Esophagus (tissue), 2 donors: ENCODE measurements at regions not wholly inside any gene's neighbourhood (a gene's known extent, or its start where the extent isn't known, plus 50 kb on each side); places are given as distances from the start of the nearest gene placed in this dataset.
"Not testable (repeated sequence)": the region's sequence is repeated elsewhere in the genome, so short reads cannot be mapped to it uniquely, and the experiment has no call there.

Source experiments
- H3K27ac ChIP-seq, 2 donors: one replicate each; pipeline ENCODE4 v1.5.1; 2013; ENCODE audit warnings: low read depth in 2 of 2, mild to moderate bottlenecking in 2 of 2, inconsistent platforms in 1 of 2, low read length in 1 of 2, moderate library complexity in 1 of 2
- H3K27me3 ChIP-seq, 2 donors: one replicate each; pipeline ENCODE4 v1.6.1; 2013; ENCODE audit warnings: low read length in 2 of 2, control low read depth in 1 of 2, mild to moderate bottlenecking in 1 of 2; ENCODE audit not compliant: insufficient read depth in 2 of 2, control insufficient read depth in 1 of 2
- H3K36me3 ChIP-seq, 2 donors: one replicate each; pipeline ENCODE4 v1.6.1; 2013; ENCODE audit warnings: low read length in 1 of 2; ENCODE audit not compliant: control insufficient read depth in 2 of 2, insufficient read depth in 2 of 2
- H3K4me1 ChIP-seq, 2 donors: one replicate each; pipeline ENCODE4 v1.6.1; 2013; ENCODE audit warnings: low read length in 1 of 2; ENCODE audit not compliant: control insufficient read depth in 2 of 2, insufficient read depth in 2 of 2
- H3K4me3 ChIP-seq, 2 donors: one replicate each; pipeline ENCODE4 v1.5.1; 2013; ENCODE audit warnings: low read length in 2 of 2, mild to moderate bottlenecking in 2 of 2, low read depth in 1 of 2, moderate library complexity in 1 of 2
- H3K9me3 ChIP-seq, 2 donors: one replicate each; pipeline ENCODE4 v1.6.1; 2013; ENCODE audit warnings: mild to moderate bottlenecking in 2 of 2, low read depth in 1 of 2, low read length in 1 of 2, moderate library complexity in 1 of 2; ENCODE audit not compliant: control insufficient read depth in 2 of 2, insufficient read depth in 1 of 2
- WGBS, 2 donors: extraction: QIAGEN DNeasy Blood & Tissue Kit; methylation state at CpG; one replicate each; pipeline ENCODE4 v1.1.7; 2013; 5-methylcytosine and 5-hydroxymethylcytosine counted together
- donor health status: healthy with polysubstance abuse.
- donor health status: Bipolar disorder and iron deficiency.

GRCh38 chr1:220958234-220958633, 79.0 kb downstream of the HLX start:
- WGBS, 2 donors = 74 to 75% methylated on average over 1 of the region's 1 CpG
- no peak overlapping the region for H3K4me3 ChIP-seq
- H3K4me1 ChIP-seq = no peaks in the 10 kb centered on the region
- H3K27ac ChIP-seq = no peak overlapping the region
- H3K9me3 ChIP-seq = no peaks in the 10 kb centered on the region
- H3K27me3 ChIP-seq = no peaks in the 10 kb centered on the region
- H3K36me3 ChIP-seq = no peaks in the 10 kb centered on the region

GRCh38 chr1:220962031-220962751, 82.9 kb downstream of the HLX start:
- Histone ChIP-seq H3K27me3 (no peaks in the 10 kb centered on the region), H3K4me3 (no peak overlapping the region), H3K4me1 (no peaks in the 10 kb centered on the region), H3K9me3 (peaks cover 0 to under 1% of the 10 kb centered on the region in 2 donors), H3K36me3 (no peaks in the 10 kb centered on the region), H3K27ac (no peak overlapping the region)
- 47 to 54% methylated on average over 1 of the region's 1 CpG for WGBS, 2 donors

- Histone ChIP-seq H3K4me3 (no peak overlapping the region), H3K27ac (no peak overlapping the region), H3K27me3 (no peaks in the 10 kb centered on the region), H3K36me3 (no peaks in the 10 kb centered on the region), H3K9me3 (peaks cover 0 to 3% of the 10 kb centered on the region in 2 donors), H3K4me1 (no peaks in the 10 kb centered on the region)
- WGBS, 2 donors = 69 to 70% methylated on average over 3 of the region's 3 CpGs
These were observed 86.8 kb downstream of the HLX start for GRCh38 chr1:220966041-220966440.

GRCh38 chr1:220966473-220966872, 87.2 kb downstream of the HLX start:
- no peak overlapping the region for H3K4me3 ChIP-seq
- H3K27me3 ChIP-seq = no peaks in the 10 kb centered on the region
- peaks cover 0 to 3% of the 10 kb centered on the region in 2 donors for H3K9me3 ChIP-seq
- no peak overlapping the region for H3K27ac ChIP-seq
- no peaks in the 10 kb centered on the region for H3K36me3 ChIP-seq
- H3K4me1 ChIP-seq = no peaks in the 10 kb centered on the region

DNA sequence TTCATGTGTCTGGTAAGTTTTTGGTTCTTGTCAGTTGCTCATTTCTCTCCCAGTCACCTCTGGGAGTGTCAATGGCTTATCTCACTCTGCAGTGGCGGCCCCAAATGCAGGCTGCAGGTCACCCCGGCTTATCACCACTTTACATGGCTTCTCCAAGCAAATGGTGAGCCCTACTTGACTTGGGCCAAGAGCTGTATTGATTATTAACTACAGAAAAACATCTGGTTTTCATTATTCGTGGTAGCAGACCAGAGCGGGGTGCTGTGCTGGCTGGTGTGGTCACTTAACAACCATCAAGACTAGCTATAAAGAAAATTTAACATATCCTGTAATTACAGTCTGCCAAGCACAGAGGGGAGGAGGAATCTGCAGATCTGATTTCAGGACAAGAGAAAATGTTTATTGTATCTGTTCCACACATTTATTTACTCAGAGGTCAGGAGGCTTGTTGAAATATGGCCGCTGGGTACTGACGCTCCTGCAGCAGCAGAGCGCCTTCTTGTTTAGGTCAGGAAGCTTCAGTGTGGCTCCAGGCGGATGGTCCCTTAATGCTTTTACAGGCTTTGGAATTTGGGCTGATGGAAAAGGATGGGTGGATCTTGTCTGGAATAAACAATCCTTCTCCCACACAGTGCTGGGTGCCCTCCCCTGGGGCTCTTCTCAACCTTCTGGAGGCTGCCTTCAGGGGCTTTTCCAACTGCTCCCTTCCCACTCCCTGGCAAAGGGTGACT, 87.8 kb downstream of the HLX start:
- WGBS, 2 donors = 65 to 73% methylated on average over 8 of the region's 8 CpGs
- peaks cover 0 to 3% of the 10 kb centered on the region in 2 donors for H3K9me3 ChIP-seq
- no peaks in the 10 kb centered on the region for H3K36me3 ChIP-seq
- no peak overlapping the region for H3K4me3 ChIP-seq
- H3K4me1 ChIP-seq = no peaks in the 10 kb centered on the region
- no peaks in the 10 kb centered on the region for H3K27me3 ChIP-seq
- no peak overlapping the region for H3K27ac ChIP-seq

DNA sequence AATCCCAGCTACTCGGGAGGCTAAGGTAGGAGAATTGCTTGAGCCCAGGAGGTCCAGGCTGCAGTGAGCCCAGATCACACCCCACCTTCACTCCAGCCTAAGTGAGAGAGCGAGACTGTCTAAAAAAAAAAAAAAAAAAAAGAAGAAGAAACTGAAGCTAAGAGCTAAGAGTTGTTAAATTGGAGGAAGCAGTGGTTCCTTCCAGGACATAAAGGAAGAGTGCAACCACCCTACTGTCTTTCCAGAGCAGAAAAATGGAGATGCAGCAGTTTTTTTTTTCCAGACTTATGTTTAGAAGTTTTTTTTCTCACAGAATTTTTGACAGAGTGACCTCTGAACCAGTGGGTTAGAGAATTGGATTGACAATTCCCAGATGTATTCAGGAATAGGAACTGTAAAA, 88.7 kb downstream of the HLX start:
- Histone ChIP-seq H3K4me3 (no peak overlapping the region), H3K9me3 (peaks cover 0 to 3% of the 10 kb centered on the region in 2 donors), H3K4me1 (no peaks in the 10 kb centered on the region), H3K27me3 (no peaks in the 10 kb centered on the region), H3K27ac (no peak overlapping the region), H3K36me3 (no peaks in the 10 kb centered on the region)
- 73 to 83% methylated on average over 2 of the region's 2 CpGs for WGBS, 2 donors

GRCh38 chr1:220969281-220969680, 90.0 kb downstream of the HLX start:
- H3K4me3 ChIP-seq, H3K27ac ChIP-seq, H3K27me3 ChIP-seq, H3K9me3 ChIP-seq, H3K4me1 ChIP-seq, H3K36me3 ChIP-seq: not testable (repeated sequence)
- WGBS, 2 donors = 93 to 94% methylated on average over 2 of the region's 2 CpGs

- Histone ChIP-seq H3K27ac (no peak overlapping the region), H3K4me1 (no peaks in the 10 kb centered on the region), H3K9me3 (peaks cover 0 to 3% of the 10 kb centered on the region in 2 donors), H3K36me3 (no peaks in the 10 kb centered on the region), H3K27me3 (no peaks in the 10 kb centered on the region), H3K4me3 (no peak overlapping the region)
- WGBS, 2 donors = 71 to 83% methylated on average over 4 of the region's 4 CpGs
These were observed 91.1 kb downstream of the HLX start for GRCh38 chr1:220970311-220970710.

GRCh38 chr1:220971221-220971620, 92.0 kb downstream of the HLX start:
- Histone ChIP-seq H3K27me3 (no peaks in the 10 kb centered on the region), H3K9me3 (peaks cover 0 to 3% of the 10 kb centered on the region in 2 donors), H3K4me3 (no peak overlapping the region), H3K36me3 (no peaks in the 10 kb centered on the region), H3K27ac (no peak overlapping the region), H3K4me1 (no peaks in the 10 kb centered on the region)
- WGBS, 2 donors = 82 to 89% methylated on average over 5 of the region's 5 CpGs

DNA sequence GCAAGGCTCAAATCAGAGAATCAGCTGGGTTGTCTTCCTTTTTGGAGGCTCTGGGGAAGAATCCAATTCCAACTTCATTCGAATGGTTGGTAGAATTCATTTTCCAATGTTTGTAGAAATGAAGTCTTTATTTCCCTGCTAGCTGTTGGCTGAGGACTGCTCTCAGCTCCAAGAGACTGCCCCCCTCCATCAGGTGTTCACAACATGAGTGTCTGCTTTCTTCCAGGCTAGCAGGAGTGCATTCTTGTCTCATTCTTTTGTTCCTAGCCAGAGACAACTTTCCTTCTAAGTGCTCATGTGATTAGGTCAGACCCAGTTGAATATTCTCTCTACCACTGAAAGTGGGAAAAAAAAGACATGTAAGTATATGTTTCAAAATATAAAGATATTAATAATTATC, 95.2 kb downstream of the HLX start:
- no peaks in the 10 kb centered on the region for H3K36me3 ChIP-seq
- no peaks in the 10 kb centered on the region for H3K4me1 ChIP-seq
- H3K4me3 ChIP-seq = no peak overlapping the region
- no peaks in the 10 kb centered on the region for H3K9me3 ChIP-seq
- WGBS, 2 donors = 39 to 60% methylated on average over 1 of the region's 1 CpG
- no peak overlapping the region for H3K27ac ChIP-seq
- no peaks in the 10 kb centered on the region for H3K27me3 ChIP-seq
